MCF 10A (cell line): ENCODE measurements at regions not wholly inside any gene's neighbourhood (a gene's known extent, or its start where the extent isn't known, plus 50 kb on each side); places are given as distances from the start of the nearest gene placed in this dataset.

Source experiments
- BruUV-seq: library from RNA; stranded (reverse); fragments of 400-500 nt; replicated peaks from 2 replicates; lab custom pipeline; 2021; lab: Mats Ljungman, UMichigan
- CTCF ChIA-PET: fragments of 300-600 bp; sonication (Branson Sonifier 250); formaldehyde crosslinking; extraction: SDS; loops from one replicate; lab custom pipeline; 2021; ENCODE audit warnings: antibody characterized with exemption, inconsistent platforms; lab: Yijun Ruan, JAX
- POLR2A ChIA-PET: fragments of 300-600, 350-650 bp; sonication (Branson Sonifier 250); formaldehyde crosslinking; extraction: SDS; loops from one replicate; lab custom pipeline; 2020; ENCODE audit warnings: antibody characterized with exemption, inconsistent platforms; lab: Yijun Ruan, JAX
- DNase-seq: peaks from one replicate; pipeline ENCODE4 v3.0.0-alpha.2; 2018; ENCODE audit not compliant: unreplicated experiment
- H3K27ac Mint-ChIP-seq: one replicate; pipeline ENCODE4 v1.8.0; 2022; ENCODE audit warnings: mild to moderate bottlenecking, low read depth, mixed read lengths; ENCODE audit not compliant: unreplicated experiment
- H3K27me3 Mint-ChIP-seq: one replicate; pipeline ENCODE4 v1.8.0; 2022; ENCODE audit warnings: mixed read lengths; ENCODE audit not compliant: insufficient read depth, unreplicated experiment
- H3K36me3 Mint-ChIP-seq: one replicate; pipeline ENCODE4 v1.8.0; 2022; ENCODE audit warnings: mild to moderate bottlenecking, moderate library complexity, mixed read lengths; ENCODE audit not compliant: insufficient read depth, unreplicated experiment
- H3K4me1 Mint-ChIP-seq: one replicate; pipeline ENCODE4 v1.8.0; 2022; ENCODE audit warnings: mixed read lengths; ENCODE audit not compliant: insufficient read depth, unreplicated experiment
- H3K4me3 Mint-ChIP-seq: one replicate; pipeline ENCODE4 v1.8.0; 2022; ENCODE audit warnings: mild to moderate bottlenecking, moderate library complexity, mixed read lengths; ENCODE audit not compliant: unreplicated experiment
- H3K9me3 Mint-ChIP-seq: one replicate; pipeline ENCODE4 v1.8.0; 2022; ENCODE audit warnings: mixed read lengths; ENCODE audit not compliant: unreplicated experiment
- CTCF ChIP-seq: fragments of 200-600 bp; IDR thresholded peaks from one replicate; pipeline ENCODE4 v1.8.0; 2022; ENCODE audit warnings: antibody characterized with exemption, mild to moderate bottlenecking; ENCODE audit not compliant: unreplicated experiment
- intact Hi-C: fragments of 100-400 bp; cut with micrococcal nuclease; formaldehyde crosslinking; loops from 2 replicates; pipeline ENCODE4 v1.14.1; 2022

- no peaks in the 10 kb centered on the region for H3K36me3 Mint-ChIP-seq
Observed at GRCh38 chr10:128322106-128322505, 195.9 kb upstream of the MKI67 start.

GRCh38 chr10:128322950-128323349, 196.7 kb upstream of the MKI67 start:
- ChIA-PET CTCF (no interaction called here), POLR2A (interaction anchor here (0.5 kb wide), 1 partner anchor 16 kb away, joined by 3 read pairs; no protein-coding TSS in a partner anchor)
- BruUV-seq: no TSS peak
- no peak for TF ChIP-seq CTCF
- no peaks in the 10 kb centered on the region for H3K9me3 Mint-ChIP-seq
- DNase-seq: no peak
- intact Hi-C loops: no loop called here
- H3K36me3 Mint-ChIP-seq: no peaks in the 10 kb centered on the region
- no peaks in the 10 kb centered on the region for H3K4me1 Mint-ChIP-seq
- no peak overlapping the region for H3K4me3 Mint-ChIP-seq
- H3K27ac Mint-ChIP-seq: no peak overlapping the region
- H3K27me3 Mint-ChIP-seq: peaks cover 20% of the 10 kb centered on the region

More at GRCh38 chr10:128322106-128322505, 195.9 kb upstream of the MKI67 start:
- CTCF ChIA-PET: no interaction called here
- peaks cover 23% of the 10 kb centered on the region for H3K27me3 Mint-ChIP-seq
- no peaks in the 10 kb centered on the region for H3K9me3 Mint-ChIP-seq
- TF ChIP-seq CTCF: no peak
- H3K4me3 Mint-ChIP-seq: no peak overlapping the region
- no peaks in the 10 kb centered on the region for H3K4me1 Mint-ChIP-seq
- no TSS peak for BruUV-seq
- POLR2A ChIA-PET: no interaction called here
- intact Hi-C loops: no loop called here
- no peak overlapping the region for H3K27ac Mint-ChIP-seq
- no peak for DNase-seq

DNA sequence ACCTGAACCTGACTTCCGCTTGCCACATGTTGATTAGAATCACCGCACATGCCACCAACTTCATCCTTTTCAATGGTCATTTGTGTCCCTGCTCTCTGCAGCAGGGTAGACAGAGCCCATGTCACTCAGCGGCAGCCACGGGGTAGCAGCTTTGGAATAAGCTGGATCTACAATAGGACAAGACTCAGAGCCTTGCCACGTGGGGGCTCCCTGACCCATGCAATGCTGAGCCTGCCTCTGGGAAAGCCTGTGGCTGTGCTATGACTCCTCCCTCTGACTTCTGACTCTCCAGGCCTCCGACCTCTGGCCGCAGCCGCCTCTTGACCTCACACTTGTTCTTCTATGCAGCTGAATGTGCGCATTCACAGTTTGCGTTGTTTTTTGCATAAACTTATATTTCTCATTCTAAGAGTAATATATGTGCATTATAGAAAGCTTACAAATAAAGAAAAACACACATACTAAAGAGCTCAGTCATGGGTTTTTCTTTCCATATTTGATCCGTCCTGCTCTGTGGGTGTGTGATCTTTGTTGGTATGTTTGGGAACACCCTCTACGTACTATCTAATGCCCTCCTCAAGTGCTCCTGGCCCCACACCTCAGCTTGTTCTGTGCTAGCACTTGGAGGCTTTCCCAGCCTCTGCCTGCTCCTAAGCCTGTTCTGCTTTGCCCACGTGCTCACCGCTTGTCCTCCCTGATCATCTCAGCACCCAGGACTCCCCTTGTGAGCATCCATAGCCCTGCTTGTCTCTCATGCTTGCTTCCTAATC, 198.0 kb upstream of the MKI67 start:
- no peak for TF ChIP-seq CTCF
- Mint-ChIP-seq H3K27me3 (peaks cover 26% of the 10 kb centered on the region), H3K4me3 (no peak overlapping the region), H3K27ac (no peak overlapping the region), H3K36me3 (no peaks in the 10 kb centered on the region), H3K9me3 (no peaks in the 10 kb centered on the region), H3K4me1 (no peaks in the 10 kb centered on the region)
- DNase-seq: peak; percentile 7
- no TSS peak for BruUV-seq
- POLR2A ChIA-PET: no interaction called here
- intact Hi-C loops: no loop called here
- CTCF ChIA-PET: interaction anchor here (0.6 to 0.7 kb wide), 4 partner anchors 16 to 1413 kb away, joined by 3 read pairs; no protein-coding TSS in a partner anchor

- intact Hi-C loops: no loop called here
- Mint-ChIP-seq H3K4me3 (no peak overlapping the region), H3K9me3 (no peaks in the 10 kb centered on the region), H3K27me3 (peaks cover 42% of the 10 kb centered on the region), H3K4me1 (no peaks in the 10 kb centered on the region), H3K36me3 (no peaks in the 10 kb centered on the region), H3K27ac (no peak overlapping the region)
- no peak for TF ChIP-seq CTCF
- ChIA-PET CTCF (no interaction called here), POLR2A (no interaction called here)
- no peak for DNase-seq
- BruUV-seq: no TSS peak
Observed at GRCh38 chr10:128325788-128326187, 199.6 kb upstream of the MKI67 start.
